Calu3 (cell line): ENCODE measurements at regions not wholly inside any gene's neighbourhood (a gene's known extent, or its start where the extent isn't known, plus 50 kb on each side); places are given as distances from the start of the nearest gene placed in this dataset.

Experiments
- BruUV-seq: library from RNA; stranded (reverse); fragments of 400-500 nt; replicated peaks from 2 replicates; lab custom pipeline; 2021; lab: Mats Ljungman, UMichigan
- CTCF ChIA-PET: fragments of 300-600 bp; sonication (Branson Sonifier 250); formaldehyde crosslinking; loops from one replicate; lab custom pipeline; 2022; ENCODE audit warnings: antibody characterized with exemption; lab: Charles Lee
- DNase-seq: peaks from one replicate; pipeline ENCODE4 v3.0.0; 2022
- H3K27ac Mint-ChIP-seq: one replicate; pipeline ENCODE4 v1.8.0; 2022; ENCODE audit warnings: mixed read lengths; ENCODE audit not compliant: unreplicated experiment
- H3K27me3 Mint-ChIP-seq: one replicate; pipeline ENCODE4 v1.8.0; 2022; ENCODE audit warnings: mixed read lengths; ENCODE audit not compliant: unreplicated experiment
- H3K36me3 Mint-ChIP-seq: one replicate; pipeline ENCODE4 v1.8.0; 2022; ENCODE audit warnings: mild to moderate bottlenecking, moderate library complexity, mixed read lengths; ENCODE audit not compliant: insufficient read depth, unreplicated experiment
- H3K4me1 Mint-ChIP-seq: one replicate; pipeline ENCODE4 v1.8.0; 2022; ENCODE audit warnings: mild to moderate bottlenecking, low read depth, mixed read lengths; ENCODE audit not compliant: unreplicated experiment
- H3K4me3 Mint-ChIP-seq: one replicate; pipeline ENCODE4 v1.8.0; 2022; ENCODE audit warnings: mild to moderate bottlenecking, low read depth, moderate library complexity, mixed read lengths; ENCODE audit not compliant: unreplicated experiment
- H3K9me3 Mint-ChIP-seq: one replicate; pipeline ENCODE4 v1.8.0; 2022; ENCODE audit warnings: low read depth, mixed read lengths; ENCODE audit not compliant: unreplicated experiment
- CTCF ChIP-seq: fragments of 200-600 bp; IDR thresholded peaks from one replicate; pipeline ENCODE4 v1.8.0; 2022; ENCODE audit warnings: antibody characterized with exemption; ENCODE audit not compliant: unreplicated experiment
- intact Hi-C: fragments of 100-400 bp; cut with micrococcal nuclease; formaldehyde crosslinking; loops from one replicate; pipeline ENCODE4 v1.10.0; 2022; ENCODE audit not compliant: unreplicated experiment

- TF ChIP-seq CTCF, result no peak
- H3K27ac Mint-ChIP-seq, result no peak overlapping the region
- CTCF ChIA-PET, result no interaction called here
- no TSS peak for BruUV-seq
- H3K27me3 Mint-ChIP-seq, result peaks cover 57% of the 10 kb centered on the region
- no peak overlapping the region for H3K4me3 Mint-ChIP-seq
- intact Hi-C loops, result no loop called here
- H3K36me3 Mint-ChIP-seq, result no peaks in the 10 kb centered on the region
- H3K4me1 Mint-ChIP-seq, result no peaks in the 10 kb centered on the region
- no peak for DNase-seq
- H3K9me3 Mint-ChIP-seq, result no peaks in the 10 kb centered on the region
Observed at GRCh38 chr5:17403695-17404490, 94.1 kb upstream of the TAF11L2 start.

- no TSS peak for BruUV-seq
- DNase-seq, result no peak
- Mint-ChIP-seq H3K36me3 (no peaks in the 10 kb centered on the region), H3K27ac (no peak overlapping the region), H3K4me3 (no peak overlapping the region), H3K4me1 (no peaks in the 10 kb centered on the region), H3K27me3 (peaks cover 48% of the 10 kb centered on the region), H3K9me3 (no peaks in the 10 kb centered on the region)
- intact Hi-C loops, result no loop called here
- CTCF ChIA-PET, result no interaction called here
- no peak for TF ChIP-seq CTCF
Observed at GRCh38 chr5:17405976-17406375, 92.1 kb upstream of the TAF11L2 start.

GRCh38 chr5:17406423-17406838, 91.6 kb upstream of the TAF11L2 start:
- CTCF ChIA-PET, result no interaction called here
- Mint-ChIP-seq H3K27ac (no peak overlapping the region), H3K4me1 (no peaks in the 10 kb centered on the region), H3K9me3 (no peaks in the 10 kb centered on the region), H3K36me3 (no peaks in the 10 kb centered on the region), H3K27me3 (peaks cover 48% of the 10 kb centered on the region), H3K4me3 (no peak overlapping the region)
- BruUV-seq, result no TSS peak
- DNase-seq, result no peak
- intact Hi-C loops, result no loop called here
- TF ChIP-seq CTCF, result no peak

GRCh38 chr5:17411436-17412402, 86.3 kb upstream of the TAF11L2 start:
- no peaks in the 10 kb centered on the region for H3K9me3 Mint-ChIP-seq
- no peak overlapping the region for H3K4me3 Mint-ChIP-seq
- no peak overlapping the region for H3K27ac Mint-ChIP-seq
- intact Hi-C loops, result no loop called here
- TF ChIP-seq CTCF, result no peak
- DNase-seq, result no peak
- H3K4me1 Mint-ChIP-seq, result no peaks in the 10 kb centered on the region
- H3K36me3 Mint-ChIP-seq, result no peaks in the 10 kb centered on the region
- BruUV-seq, result no TSS peak
- H3K27me3 Mint-ChIP-seq, result peaks cover 19% of the 10 kb centered on the region
- CTCF ChIA-PET, result no interaction called here
